ENCODE measurements at regions not wholly inside any gene's neighbourhood (a gene's known extent, or its start where the extent isn't known, plus 50 kb on each side); places are given as distances from the start of the nearest gene placed in this dataset.

DNA sequence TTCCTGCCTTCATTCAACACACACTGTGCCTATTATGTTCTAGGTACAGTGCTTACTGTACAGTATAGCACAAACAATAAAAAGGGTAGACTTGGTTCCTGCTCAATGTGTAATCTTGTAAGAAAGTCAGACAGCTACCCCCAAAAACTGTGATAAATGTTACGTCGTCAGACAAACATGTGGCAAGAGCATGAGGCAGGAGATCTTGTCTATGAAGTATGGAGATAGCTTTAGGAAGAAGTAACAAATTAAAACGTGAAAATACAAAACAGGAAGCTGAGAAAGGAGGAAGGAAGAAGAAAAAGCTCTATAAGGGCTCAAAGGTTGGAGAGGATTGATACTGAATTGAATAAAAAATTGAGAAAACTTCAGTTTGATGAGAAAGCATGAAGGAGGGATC is 276.2 kb upstream of the HNRNPA3 start:
- Histone ChIP-seq H3K36me3 (ENCODE audit: control insufficient read depth, insufficient read depth, low read length) (no peaks in the 10 kb centered on the region), H3K9me3 (ENCODE audit: control insufficient read depth, insufficient read depth, low read depth, low read length) (no peaks in the 10 kb centered on the region), H3K4me1 (ENCODE audit: control insufficient read depth, insufficient read depth, low read length) (no peaks in the 10 kb centered on the region; the same call in 1 of the 2 replicates), H3K27me3 (ENCODE audit: control insufficient read depth, insufficient read depth, low read length) (peaks cover 2% of the 10 kb centered on the region; the same call in 1 of the 2 replicates), H3K27ac (ENCODE audit: low read length) (no peak overlapping the region), H3K4me3 (ENCODE audit: low read depth in 2 of 2, low read length in 2 of 2) (no peak overlapping the region)
- ChIA-PET CTCF (no interaction called here), POLR2A (no interaction called here)
- intact Hi-C loops (cut with micrococcal nuclease; ENCODE audit: unreplicated experiment) (no loop called here), in situ Hi-C loops (cut with HindIII; ENCODE audit: low pct_unique_long_range_greater_than_20kb, low sequenced_read_pairs) (no loop called here)
- TF ChIP-seq POLR2AphosphoS5 (IDR thresholded peaks at IDR 0.05; ENCODE audit: low read depth, low read length) (no peak), SIN3A (IDR thresholded peaks at IDR 0.05; ENCODE audit: borderline replicate concordance, insufficient read depth, low read depth, low read length) (no peak), TCF7L2 (IDR thresholded peaks at IDR 0.05; ENCODE audit: low read depth, low read length) (no peak)
- TF ChIP-seq, protein P1, sequence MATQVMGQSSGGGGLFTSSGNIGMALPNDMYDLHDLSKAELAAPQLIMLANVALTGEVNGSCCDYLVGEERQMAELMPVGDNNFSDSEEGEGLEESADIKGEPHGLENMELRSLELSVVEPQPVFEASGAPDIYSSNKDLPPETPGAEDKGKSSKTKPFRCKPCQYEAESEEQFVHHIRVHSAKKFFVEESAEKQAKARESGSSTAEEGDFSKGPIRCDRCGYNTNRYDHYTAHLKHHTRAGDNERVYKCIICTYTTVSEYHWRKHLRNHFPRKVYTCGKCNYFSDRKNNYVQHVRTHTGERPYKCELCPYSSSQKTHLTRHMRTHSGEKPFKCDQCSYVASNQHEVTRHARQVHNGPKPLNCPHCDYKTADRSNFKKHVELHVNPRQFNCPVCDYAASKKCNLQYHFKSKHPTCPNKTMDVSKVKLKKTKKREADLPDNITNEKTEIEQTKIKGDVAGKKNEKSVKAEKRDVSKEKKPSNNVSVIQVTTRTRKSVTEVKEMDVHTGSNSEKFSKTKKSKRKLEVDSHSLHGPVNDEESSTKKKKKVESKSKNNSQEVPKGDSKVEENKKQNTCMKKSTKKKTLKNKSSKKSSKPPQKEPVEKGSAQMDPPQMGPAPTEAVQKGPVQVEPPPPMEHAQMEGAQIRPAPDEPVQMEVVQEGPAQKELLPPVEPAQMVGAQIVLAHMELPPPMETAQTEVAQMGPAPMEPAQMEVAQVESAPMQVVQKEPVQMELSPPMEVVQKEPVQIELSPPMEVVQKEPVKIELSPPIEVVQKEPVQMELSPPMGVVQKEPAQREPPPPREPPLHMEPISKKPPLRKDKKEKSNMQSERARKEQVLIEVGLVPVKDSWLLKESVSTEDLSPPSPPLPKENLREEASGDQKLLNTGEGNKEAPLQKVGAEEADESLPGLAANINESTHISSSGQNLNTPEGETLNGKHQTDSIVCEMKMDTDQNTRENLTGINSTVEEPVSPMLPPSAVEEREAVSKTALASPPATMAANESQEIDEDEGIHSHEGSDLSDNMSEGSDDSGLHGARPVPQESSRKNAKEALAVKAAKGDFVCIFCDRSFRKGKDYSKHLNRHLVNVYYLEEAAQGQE (IDR thresholded peaks at IDR 0.05; ENCODE audit: insufficient read depth in 1 of 2, low read depth in 2 of 2, low read length in 1 of 2): no peak
- TF ChIP-seq, protein P2, sequence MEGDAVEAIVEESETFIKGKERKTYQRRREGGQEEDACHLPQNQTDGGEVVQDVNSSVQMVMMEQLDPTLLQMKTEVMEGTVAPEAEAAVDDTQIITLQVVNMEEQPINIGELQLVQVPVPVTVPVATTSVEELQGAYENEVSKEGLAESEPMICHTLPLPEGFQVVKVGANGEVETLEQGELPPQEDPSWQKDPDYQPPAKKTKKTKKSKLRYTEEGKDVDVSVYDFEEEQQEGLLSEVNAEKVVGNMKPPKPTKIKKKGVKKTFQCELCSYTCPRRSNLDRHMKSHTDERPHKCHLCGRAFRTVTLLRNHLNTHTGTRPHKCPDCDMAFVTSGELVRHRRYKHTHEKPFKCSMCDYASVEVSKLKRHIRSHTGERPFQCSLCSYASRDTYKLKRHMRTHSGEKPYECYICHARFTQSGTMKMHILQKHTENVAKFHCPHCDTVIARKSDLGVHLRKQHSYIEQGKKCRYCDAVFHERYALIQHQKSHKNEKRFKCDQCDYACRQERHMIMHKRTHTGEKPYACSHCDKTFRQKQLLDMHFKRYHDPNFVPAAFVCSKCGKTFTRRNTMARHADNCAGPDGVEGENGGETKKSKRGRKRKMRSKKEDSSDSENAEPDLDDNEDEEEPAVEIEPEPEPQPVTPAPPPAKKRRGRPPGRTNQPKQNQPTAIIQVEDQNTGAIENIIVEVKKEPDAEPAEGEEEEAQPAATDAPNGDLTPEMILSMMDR (IDR thresholded peaks at IDR 0.05): no peak
- no TSS peak for BruUV-seq (replicated peaks)
- ATAC-seq (no peak), DNase-seq (ENCODE audit: low read depth, low spot score) (no peak)

DNA sequence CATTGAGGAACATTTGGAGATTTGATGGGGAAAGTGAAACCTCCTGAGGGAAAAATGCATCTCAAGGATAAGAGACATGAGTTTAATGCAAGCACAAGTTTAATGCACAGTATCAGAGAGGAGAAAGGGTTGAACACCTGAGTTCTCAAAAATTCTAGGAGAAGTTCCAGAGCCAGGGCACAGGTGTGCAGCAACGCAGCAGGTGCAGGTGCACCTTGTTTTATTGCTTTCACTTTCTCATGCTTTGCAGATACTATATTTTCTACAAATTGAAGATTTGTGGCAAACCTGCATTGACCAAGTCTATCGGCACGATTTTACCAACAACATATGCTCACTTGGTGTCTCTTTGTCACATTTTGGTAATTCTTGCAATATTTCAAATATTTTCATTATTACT is 267.6 kb upstream of the HNRNPA3 start:
- H3K9me3 ChIP-seq (ENCODE audit: control insufficient read depth, insufficient read depth, low read depth, low read length): no peaks in the 10 kb centered on the region
- intact Hi-C loops (cut with micrococcal nuclease; ENCODE audit: unreplicated experiment) (no loop called here), in situ Hi-C loops (cut with HindIII; ENCODE audit: low pct_unique_long_range_greater_than_20kb, low sequenced_read_pairs) (no loop called here)
- H3K27me3 ChIP-seq (ENCODE audit: control insufficient read depth, insufficient read depth, low read length): no peaks in the 10 kb centered on the region
- POLR2A ChIA-PET: no interaction called here
- H3K4me3 ChIP-seq (ENCODE audit: low read depth in 2 of 2, low read length in 2 of 2): no peak overlapping the region
- no peaks in the 10 kb centered on the region for H3K36me3 ChIP-seq (ENCODE audit: control insufficient read depth, insufficient read depth, low read length)
- ATAC-seq (no peak), DNase-seq (ENCODE audit: low read depth, low spot score) (no peak)
- BruUV-seq (replicated peaks): no TSS peak
- TF ChIP-seq, protein P2 (IDR thresholded peaks at IDR 0.05): no peak
- TF ChIP-seq, protein P1 (IDR thresholded peaks at IDR 0.05; ENCODE audit: insufficient read depth in 1 of 2, low read depth in 2 of 2, low read length in 1 of 2): no peak
- TF ChIP-seq POLR2AphosphoS5 (IDR thresholded peaks at IDR 0.05; ENCODE audit: low read depth, low read length): no peak
- no peak for TF ChIP-seq TCF7L2 (IDR thresholded peaks at IDR 0.05; ENCODE audit: low read depth, low read length)
- no peak for TF ChIP-seq SIN3A (IDR thresholded peaks at IDR 0.05; ENCODE audit: borderline replicate concordance, insufficient read depth, low read depth, low read length)
- no peaks in the 10 kb centered on the region; the same call in 1 of the 2 replicates for H3K4me1 ChIP-seq (ENCODE audit: control insufficient read depth, insufficient read depth, low read length)
- H3K27ac ChIP-seq (ENCODE audit: low read length): no peak overlapping the region
- CTCF ChIA-PET: interaction anchor here (0.7 kb wide), 1 partner anchor 685 kb away, joined by 4 read pairs; no protein-coding TSS in a partner anchor
